ENCODE measurements at regions not wholly inside any gene's neighbourhood (a gene's known extent, or its start where the extent isn't known, plus 50 kb on each side); places are given as distances from the start of the nearest gene placed in this dataset.

DNA sequence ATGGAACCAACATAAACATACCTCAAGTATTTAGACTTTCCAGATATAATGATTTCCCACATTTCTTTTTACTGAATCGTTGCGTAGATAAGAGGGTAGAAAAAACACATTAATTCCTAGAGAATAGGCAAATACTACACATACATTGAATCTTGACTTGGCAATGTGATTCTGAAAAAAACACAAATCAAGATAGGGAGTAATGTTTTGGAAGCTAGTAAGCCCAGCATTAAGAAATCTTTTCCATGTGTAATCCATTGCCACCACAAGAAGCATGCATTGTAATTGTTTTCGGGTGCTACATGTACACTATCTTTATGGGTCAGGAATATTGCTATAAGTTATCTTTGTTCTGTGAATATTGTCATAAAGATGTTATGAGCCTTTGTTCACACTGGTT is 269.8 kb upstream of the PDGFD start:
- DNase-seq (ENCODE audit: low spot score) = no peak

DNA sequence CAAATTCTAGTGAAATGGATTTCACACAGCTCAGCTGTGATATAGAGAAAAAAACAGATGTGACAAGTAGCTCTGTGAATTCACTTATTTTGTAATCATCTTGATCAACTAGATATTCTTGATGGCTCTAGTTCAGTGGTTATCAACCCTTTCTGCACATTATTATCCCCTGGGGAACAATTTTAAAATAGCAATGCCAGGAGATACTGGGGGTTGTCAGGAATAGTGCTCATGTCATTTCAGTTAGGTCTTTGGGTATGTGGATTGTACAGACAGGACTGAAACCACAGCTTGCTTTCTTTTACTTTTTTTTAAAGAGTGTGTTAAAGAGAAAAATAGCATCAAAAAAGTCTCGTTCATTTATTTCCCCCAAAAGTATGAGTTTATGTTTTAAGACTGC is 269.0 kb upstream of the PDGFD start:
- DNase-seq (ENCODE audit: low spot score) = no peak

DNA sequence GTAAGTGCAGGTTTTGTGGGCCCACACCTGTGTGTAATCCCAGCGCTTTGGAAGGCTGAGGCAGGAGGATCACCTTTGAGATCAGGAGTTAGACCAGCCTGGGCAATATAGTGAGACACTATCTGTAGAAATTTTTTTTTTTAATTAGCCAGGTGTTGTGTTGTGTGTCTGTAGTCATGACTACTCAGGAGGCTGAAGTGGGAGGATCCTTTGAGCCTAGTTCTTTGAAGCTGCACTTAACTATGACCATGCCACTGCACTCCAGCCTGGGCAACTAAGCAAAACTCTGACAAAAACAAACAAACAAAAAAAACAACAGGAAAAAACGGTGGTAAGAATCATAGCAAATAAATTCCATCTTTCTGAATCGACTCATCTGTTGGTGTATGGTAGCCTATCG is 268.6 kb upstream of the PDGFD start:
- no peak for DNase-seq (ENCODE audit: low spot score)

GRCh38 chr11:104422324-104422944 is 258.5 kb upstream of the PDGFD start:
- no peak for DNase-seq (ENCODE audit: low spot score)

DNA sequence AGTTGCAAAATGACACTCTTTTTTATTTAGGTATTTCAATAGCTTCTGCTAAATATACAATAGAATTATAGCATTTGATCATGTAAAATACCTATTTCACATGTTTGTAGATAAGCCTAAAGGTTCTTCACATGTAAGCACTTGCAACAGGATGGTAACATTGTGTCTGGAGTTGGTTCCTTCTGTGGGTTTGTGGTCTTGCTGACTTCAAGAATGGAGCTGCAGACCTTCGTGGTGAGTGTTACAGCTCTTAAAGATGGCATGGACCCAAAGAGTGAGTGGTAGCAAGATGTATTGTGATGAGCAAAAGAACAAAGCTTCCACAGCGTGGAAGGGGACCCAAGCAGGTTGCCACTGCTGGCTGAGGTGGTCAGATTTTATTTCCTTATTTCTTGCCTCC is 246.4 kb upstream of the PDGFD start:
- DNase-seq (ENCODE audit: low spot score) = no peak

DNA sequence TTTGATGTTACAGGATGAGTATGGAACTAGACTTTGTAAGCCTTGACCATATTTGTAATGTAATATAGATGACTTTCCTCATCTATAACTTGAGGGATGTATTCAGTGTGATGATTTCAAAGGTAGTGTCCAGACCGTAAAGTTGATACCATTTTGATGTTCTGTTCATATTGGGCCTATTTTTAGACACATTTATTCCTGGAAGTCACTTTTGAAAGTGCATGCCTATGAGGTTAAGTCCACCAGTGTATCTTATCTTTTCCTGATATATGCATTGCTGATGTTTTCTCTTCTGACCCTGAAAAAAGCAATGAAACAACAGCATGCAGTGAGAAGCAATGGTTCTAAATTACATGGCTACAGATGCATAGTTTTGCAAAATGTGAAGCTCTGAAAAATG is 244.7 kb upstream of the PDGFD start:
- no peak for DNase-seq (ENCODE audit: low spot score)

DNA sequence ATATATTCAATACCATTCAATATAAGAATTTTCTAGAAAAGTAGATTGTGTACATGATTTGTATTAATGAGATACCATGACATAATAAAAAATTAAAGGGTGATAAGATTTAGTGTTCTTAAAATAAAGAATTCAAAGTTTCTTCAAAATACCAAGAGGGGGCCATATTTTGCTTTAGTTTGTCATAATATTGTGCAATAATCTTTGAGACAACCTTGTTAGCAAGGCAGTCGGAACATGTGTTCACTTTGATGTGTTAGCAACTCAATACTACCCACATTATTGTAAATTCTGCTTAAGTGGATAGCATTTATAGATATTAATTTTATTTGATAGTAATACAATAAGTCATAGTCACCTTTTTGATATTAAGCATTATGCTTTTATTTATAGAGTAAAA is 241.3 kb upstream of the PDGFD start:
- no peak for DNase-seq (ENCODE audit: low spot score)

DNA sequence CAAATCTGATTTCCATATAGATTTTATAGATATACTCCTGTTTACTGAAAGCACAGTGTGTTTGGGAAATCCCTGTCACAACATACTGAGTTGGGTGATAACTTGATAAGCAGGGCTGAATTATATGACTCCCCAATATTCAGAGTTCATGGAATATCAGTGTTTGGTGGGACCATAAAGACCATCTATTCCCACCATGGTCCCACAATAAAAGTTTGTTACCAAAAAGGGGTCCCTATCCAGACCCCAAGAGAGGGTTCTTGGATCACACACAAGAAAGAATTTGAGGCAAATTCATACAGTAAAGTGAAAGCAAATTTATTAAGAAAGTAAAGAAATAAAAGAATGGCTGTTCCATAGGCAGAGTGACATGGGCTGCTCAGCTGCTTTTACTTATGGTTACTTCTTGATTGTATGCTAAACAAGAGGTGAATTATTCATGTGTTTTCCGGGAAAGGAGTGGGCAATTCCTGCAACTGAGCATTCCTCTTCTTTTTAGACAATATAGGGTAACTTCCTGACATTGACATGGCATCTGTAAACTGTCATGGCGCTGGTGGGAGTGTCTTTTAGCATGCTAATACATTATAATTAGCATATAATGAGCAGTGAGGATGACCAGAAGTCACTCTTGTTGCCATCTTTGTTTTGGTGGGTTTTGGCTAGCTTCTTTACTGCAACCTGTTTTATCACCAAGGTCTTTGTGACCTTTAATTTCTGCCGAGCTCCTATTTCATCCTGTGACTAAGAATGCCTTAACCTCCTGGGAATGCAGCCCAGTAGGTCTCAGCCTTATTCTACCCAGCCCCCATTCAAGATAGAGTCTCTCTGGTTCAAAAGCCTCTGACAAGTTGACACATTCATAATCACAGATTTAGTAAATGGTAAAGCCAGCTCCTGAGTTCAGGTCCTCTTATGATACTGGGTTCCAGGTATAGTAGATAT is 240.6 kb upstream of the PDGFD start:
- no peak for DNase-seq (ENCODE audit: low spot score)

- DNase-seq (ENCODE audit: low spot score) = no peak
Measured at GRCh38 chr11:104402812-104403521, 239.0 kb upstream of the PDGFD start.

DNA sequence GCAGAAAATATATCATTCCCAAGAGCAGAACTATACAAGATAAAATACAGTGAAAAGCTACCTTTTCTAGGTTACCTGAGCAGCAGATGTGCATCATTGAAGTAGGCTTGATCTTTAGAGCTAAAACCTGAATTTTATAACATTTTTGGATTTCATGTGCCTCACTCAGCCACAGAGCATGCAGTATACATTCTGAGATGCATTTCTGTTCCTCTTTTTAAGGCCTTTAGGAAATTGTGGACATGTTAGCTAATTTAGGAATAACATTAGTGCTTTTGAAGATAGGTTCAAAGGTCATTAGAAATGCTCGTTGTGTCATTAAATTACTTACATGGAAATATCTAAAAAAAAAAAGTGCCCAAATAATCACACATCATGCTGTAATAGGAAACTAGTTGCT is 230.6 kb upstream of the PDGFD start:
- DNase-seq (ENCODE audit: low spot score) = no peak

- no peak for DNase-seq (ENCODE audit: low spot score)
Measured at GRCh38 chr11:104390651-104391050, 226.7 kb upstream of the PDGFD start.

GRCh38 chr11:104385884-104386283 is 221.9 kb upstream of the PDGFD start:
- DNase-seq (ENCODE audit: low spot score) = no peak

DNA sequence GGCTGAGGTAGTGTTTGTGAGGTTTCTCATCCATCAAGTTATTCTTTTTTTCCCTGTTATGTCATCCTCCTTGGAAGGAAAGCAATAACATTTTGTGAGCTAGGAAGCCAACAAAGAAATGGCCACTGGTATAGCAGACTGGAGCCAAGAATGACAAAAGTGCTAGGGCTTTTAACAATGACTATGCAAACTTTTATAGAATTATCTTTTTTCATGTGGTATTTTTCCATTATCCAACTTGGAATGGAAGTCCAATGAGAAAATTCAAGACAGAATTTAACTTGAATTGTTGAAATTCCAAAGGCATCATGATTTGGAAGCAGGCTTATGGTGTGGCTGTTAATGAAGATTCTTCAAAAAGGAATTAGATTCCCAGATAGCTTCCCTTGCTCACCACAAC is 216.4 kb upstream of the PDGFD start:
- DNase-seq (ENCODE audit: low spot score) = no peak

GRCh38 chr11:104372111-104372510 is 208.2 kb upstream of the PDGFD start:
- DNase-seq (ENCODE audit: low spot score) = no peak

DNA sequence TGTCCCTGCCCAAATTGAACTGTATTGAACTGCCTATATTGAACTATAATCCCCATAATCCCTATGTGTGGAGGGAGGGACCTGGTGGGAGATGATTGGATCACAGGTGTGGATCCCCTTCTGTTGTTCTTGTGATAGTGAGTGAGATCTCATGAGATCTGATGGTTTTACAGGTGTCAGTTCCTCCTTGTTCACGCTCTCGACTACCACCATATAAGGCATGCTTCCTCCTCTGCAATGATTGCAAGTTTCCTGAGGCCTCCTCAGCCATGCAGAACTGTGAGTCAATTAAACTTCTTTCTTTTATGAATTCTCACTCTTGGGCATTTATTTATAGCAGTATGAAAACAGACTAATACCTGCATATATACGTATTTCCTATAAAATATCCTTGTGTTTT is 206.5 kb upstream of the PDGFD start:
- DNase-seq (ENCODE audit: low spot score) = no peak

DNA sequence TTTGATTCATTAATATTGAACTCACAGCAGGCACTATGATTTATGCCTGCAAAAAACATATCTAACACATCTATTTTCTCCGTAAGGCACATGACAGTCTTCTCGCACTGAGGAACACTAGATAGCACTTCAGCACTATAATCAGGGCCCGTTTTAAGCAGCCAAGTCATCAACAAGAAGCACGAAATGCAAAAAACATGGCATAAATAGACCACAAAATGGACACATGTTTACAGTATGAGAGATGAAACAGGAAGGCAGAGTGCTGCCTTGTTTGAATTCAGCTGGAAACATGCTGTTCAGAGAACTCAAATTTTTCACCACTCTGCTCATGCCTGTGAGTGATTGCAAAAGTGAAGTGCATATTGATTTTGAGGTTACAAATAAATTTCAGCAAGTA is 205.8 kb upstream of the PDGFD start:
- DNase-seq (ENCODE audit: low spot score) = no peak

DNA sequence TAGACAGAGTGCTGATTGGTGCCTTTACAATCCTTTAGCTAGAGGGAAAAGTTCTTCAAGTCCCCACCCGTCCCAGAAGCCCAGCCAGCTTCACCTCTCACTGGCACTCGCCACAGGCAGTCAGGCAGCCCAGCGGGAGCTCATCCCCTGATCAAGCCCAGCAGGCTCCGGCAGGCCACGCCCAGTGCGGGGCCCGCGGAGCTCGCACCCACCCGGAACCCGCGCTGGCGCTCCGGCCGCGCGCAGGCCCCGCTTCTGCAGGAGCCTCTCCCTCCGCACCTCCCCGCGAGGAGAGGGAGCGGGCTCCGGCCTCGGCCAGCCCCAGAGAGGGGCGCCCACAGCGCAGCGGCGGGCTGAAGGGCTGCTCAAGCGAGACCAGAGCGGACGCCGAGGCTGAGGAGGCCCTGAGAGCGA is 202.4 kb upstream of the PDGFD start:
- no peak for DNase-seq (ENCODE audit: low spot score)

DNA sequence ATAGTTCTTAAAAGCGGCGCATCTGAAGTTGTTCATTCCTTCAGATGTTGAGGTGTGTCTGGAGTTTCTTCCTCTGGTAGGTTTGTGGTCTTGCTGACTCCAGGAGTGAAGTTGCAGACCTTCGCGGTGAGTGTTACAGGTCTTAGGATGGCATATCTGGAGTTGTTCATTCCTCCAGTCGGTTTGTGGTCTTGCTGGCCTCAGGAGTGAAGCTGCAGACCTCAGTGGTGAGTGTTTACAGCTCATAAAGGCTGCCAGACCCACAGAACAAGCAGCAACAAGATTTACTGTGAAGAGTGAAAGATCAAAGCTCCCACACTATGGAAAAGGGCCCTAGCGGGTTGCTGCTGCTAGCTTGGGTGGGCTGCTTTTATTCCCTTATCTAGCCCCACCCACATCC is 201.7 kb upstream of the PDGFD start:
- no peak for DNase-seq (ENCODE audit: low spot score)

GRCh38 chr11:104361975-104362374 is 198.0 kb upstream of the PDGFD start:
- no peak for DNase-seq (ENCODE audit: low spot score)

- DNase-seq (ENCODE audit: low spot score) = no peak
Measured at GRCh38 chr11:104352036-104352435, 188.1 kb upstream of the PDGFD start.

- no peak for DNase-seq (ENCODE audit: low spot score)
Measured at GRCh38 chr11:104343578-104343977, 179.6 kb upstream of the PDGFD start.

DNA sequence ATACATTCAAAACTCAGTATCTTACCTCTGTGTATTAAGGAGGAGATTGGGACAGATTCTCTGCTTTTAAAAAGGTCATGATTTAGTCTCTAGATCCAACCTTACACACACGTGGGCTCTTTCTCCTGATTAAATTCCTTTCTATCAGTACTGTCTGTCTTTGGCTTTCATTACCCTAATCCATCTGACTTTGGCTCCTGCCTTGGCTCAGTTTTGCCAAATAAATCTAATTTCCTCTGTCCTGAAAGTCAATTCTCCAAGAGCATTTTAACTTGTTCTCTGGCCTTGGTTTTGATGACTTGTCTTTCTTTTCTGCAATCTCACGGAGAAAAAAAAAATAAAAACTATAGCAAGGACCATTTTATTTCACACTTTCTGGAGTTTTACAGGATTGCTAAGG is 176.6 kb upstream of the PDGFD start:
- no peak for DNase-seq (ENCODE audit: low spot score)

DNA sequence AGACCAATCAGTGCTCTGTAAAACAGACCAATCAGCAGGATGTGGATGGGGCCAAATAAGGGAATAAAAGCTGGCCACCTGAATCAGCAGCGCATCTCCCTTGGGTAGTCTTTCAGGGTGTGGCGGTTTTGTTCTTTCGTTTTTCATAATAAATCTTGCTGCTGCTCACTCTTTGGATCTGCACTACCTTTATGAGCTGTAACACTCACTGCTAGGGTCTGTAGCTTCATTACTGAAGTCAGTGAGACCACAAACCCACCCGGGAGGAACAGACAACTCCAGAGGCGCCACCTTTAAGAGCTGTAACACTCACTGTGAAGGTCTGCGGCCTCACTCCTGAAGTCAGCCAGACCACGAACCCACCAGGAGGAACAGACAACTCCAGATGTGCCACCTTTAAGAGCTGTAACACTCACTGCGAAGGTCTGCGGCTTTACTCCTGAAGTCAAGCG is 175.5 kb upstream of the PDGFD start:
- DNase-seq (ENCODE audit: low spot score) = no peak

Measured in Ammon's horn (tissue), 1 donor.